ENCODE measurements at regions not wholly inside any gene's neighbourhood (a gene's known extent, or its start where the extent isn't known, plus 50 kb on each side); places are given as distances from the start of the nearest gene placed in this dataset.

DNA sequence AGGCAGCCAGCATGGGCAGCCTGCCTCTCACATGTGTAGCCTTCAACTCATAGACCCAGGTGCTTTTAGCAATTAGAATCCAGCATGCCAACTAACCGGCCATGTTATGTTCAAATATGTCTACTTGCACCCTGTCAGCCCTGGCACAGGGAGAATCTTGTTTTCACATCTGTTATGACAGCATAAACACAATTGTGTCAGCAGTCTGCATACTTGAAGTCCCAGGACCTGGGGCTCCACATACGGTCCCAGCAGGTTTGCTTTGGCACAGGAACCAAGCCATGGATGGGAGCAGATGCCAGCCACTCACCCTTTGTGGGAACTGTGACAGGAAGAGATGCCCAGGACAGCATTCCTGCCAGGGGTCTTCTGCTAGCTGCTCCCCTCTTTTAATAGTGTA, 67.2 kb upstream of the SYNDIG1 start:
- Mint-ChIP-seq H3K4me1 (ENCODE audit: low read depth, unreplicated experiment) (no peaks in the 10 kb centered on the region), H3K36me3 (ENCODE audit: unreplicated experiment) (peaks cover 11% of the 10 kb centered on the region), H3K4me3 (ENCODE audit: unreplicated experiment) (no peak overlapping the region), H3K27ac (ENCODE audit: unreplicated experiment) (no peak overlapping the region), H3K27me3 (ENCODE audit: unreplicated experiment) (peaks cover 2% of the 10 kb centered on the region), H3K9me3 (ENCODE audit: unreplicated experiment) (no peaks in the 10 kb centered on the region)
- TF ChIP-seq, protein P1, sequence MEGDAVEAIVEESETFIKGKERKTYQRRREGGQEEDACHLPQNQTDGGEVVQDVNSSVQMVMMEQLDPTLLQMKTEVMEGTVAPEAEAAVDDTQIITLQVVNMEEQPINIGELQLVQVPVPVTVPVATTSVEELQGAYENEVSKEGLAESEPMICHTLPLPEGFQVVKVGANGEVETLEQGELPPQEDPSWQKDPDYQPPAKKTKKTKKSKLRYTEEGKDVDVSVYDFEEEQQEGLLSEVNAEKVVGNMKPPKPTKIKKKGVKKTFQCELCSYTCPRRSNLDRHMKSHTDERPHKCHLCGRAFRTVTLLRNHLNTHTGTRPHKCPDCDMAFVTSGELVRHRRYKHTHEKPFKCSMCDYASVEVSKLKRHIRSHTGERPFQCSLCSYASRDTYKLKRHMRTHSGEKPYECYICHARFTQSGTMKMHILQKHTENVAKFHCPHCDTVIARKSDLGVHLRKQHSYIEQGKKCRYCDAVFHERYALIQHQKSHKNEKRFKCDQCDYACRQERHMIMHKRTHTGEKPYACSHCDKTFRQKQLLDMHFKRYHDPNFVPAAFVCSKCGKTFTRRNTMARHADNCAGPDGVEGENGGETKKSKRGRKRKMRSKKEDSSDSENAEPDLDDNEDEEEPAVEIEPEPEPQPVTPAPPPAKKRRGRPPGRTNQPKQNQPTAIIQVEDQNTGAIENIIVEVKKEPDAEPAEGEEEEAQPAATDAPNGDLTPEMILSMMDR (IDR thresholded peaks at IDR 0.05; ENCODE audit: partially characterized antibody, unreplicated experiment) = no peak
- DNase-seq = no peak

- Mint-ChIP-seq H3K27me3 (ENCODE audit: unreplicated experiment) (peaks cover 4% of the 10 kb centered on the region), H3K4me3 (ENCODE audit: unreplicated experiment) (no peak overlapping the region), H3K9me3 (ENCODE audit: unreplicated experiment) (no peaks in the 10 kb centered on the region), H3K4me1 (ENCODE audit: low read depth, unreplicated experiment) (peaks cover 3% of the 10 kb centered on the region), H3K36me3 (ENCODE audit: unreplicated experiment) (peaks cover 10% of the 10 kb centered on the region), H3K27ac (ENCODE audit: unreplicated experiment) (no peak overlapping the region)
- DNase-seq = no peak
- TF ChIP-seq, protein P1 (IDR thresholded peaks at IDR 0.05; ENCODE audit: partially characterized antibody, unreplicated experiment) = no peak
Measured at GRCh38 chr20:24395151-24395550, 74.3 kb upstream of the SYNDIG1 start.

GRCh38 chr20:24393903-24394302, 75.5 kb upstream of the SYNDIG1 start:
- Mint-ChIP-seq H3K9me3 (ENCODE audit: unreplicated experiment) (no peaks in the 10 kb centered on the region), H3K27me3 (ENCODE audit: unreplicated experiment) (peaks cover 4% of the 10 kb centered on the region), H3K36me3 (ENCODE audit: unreplicated experiment) (peaks cover 10% of the 10 kb centered on the region), H3K4me3 (ENCODE audit: unreplicated experiment) (no peak overlapping the region), H3K4me1 (ENCODE audit: low read depth, unreplicated experiment) (peaks cover 3% of the 10 kb centered on the region), H3K27ac (ENCODE audit: unreplicated experiment) (no peak overlapping the region)
- no peak for DNase-seq
- TF ChIP-seq, protein P1 (IDR thresholded peaks at IDR 0.05; ENCODE audit: partially characterized antibody, unreplicated experiment) = no peak

- no peak for DNase-seq
- Mint-ChIP-seq H3K4me3 (ENCODE audit: unreplicated experiment) (no peak overlapping the region), H3K9me3 (ENCODE audit: unreplicated experiment) (no peaks in the 10 kb centered on the region), H3K36me3 (ENCODE audit: unreplicated experiment) (peaks cover 5% of the 10 kb centered on the region), H3K4me1 (ENCODE audit: low read depth, unreplicated experiment) (peaks cover 3% of the 10 kb centered on the region), H3K27me3 (ENCODE audit: unreplicated experiment) (peaks cover 4% of the 10 kb centered on the region), H3K27ac (ENCODE audit: unreplicated experiment) (no peak overlapping the region)
- TF ChIP-seq, protein P1 (IDR thresholded peaks at IDR 0.05; ENCODE audit: partially characterized antibody, unreplicated experiment) = no peak
Measured at GRCh38 chr20:24392612-24393011, 76.8 kb upstream of the SYNDIG1 start.

GRCh38 chr20:24389686-24390085, 79.7 kb upstream of the SYNDIG1 start:
- H3K27me3 Mint-ChIP-seq (ENCODE audit: unreplicated experiment) = no peaks in the 10 kb centered on the region

More at GRCh38 chr20:24389686-24390085, 79.7 kb upstream of the SYNDIG1 start:
- no peak overlapping the region for H3K27ac Mint-ChIP-seq (ENCODE audit: unreplicated experiment)
- no peaks in the 10 kb centered on the region for H3K9me3 Mint-ChIP-seq (ENCODE audit: unreplicated experiment)
- no peak for DNase-seq
- no peaks in the 10 kb centered on the region for H3K4me1 Mint-ChIP-seq (ENCODE audit: low read depth, unreplicated experiment)
- no peak overlapping the region for H3K4me3 Mint-ChIP-seq (ENCODE audit: unreplicated experiment)
- TF ChIP-seq, protein P1 (IDR thresholded peaks at IDR 0.05; ENCODE audit: partially characterized antibody, unreplicated experiment) = no peak
- H3K36me3 Mint-ChIP-seq (ENCODE audit: unreplicated experiment) = peaks cover 5% of the 10 kb centered on the region
